ENCODE measurements at regions not wholly inside any gene's neighbourhood (a gene's known extent, or its start where the extent isn't known, plus 50 kb on each side); places are given as distances from the start of the nearest gene placed in this dataset.

- WGBS, 4 donors, result 90 to 93% (median 91%) methylated on average over 3 of the region's 3 CpGs
- H3K27ac ChIP-seq, result no peak overlapping the region
- no peak overlapping the region for H3K4me3 ChIP-seq
- DNase-seq, result no peak
- no peaks in the 10 kb centered on the region for H3K27me3 ChIP-seq
- intact Hi-C loops (cut with DNase I), result no loop called here
- no peaks in the 10 kb centered on the region for H3K4me1 ChIP-seq (replicated peaks in 1 of 2)
- no peaks in the 10 kb centered on the region for H3K36me3 ChIP-seq (replicated peaks in 1 of 2)
- no peaks in the 10 kb centered on the region for H3K9me3 ChIP-seq (replicated peaks in 1 of 3)
- TF ChIP-seq CTCF (IDR thresholded peaks at IDR 0.05) (no peak), POLR2A (IDR thresholded peaks at IDR 0.05) (no peak)
Measured at GRCh38 chr12:70031046-70031445, 206.0 kb downstream of the MYRFL start.

- Histone ChIP-seq H3K4me1 (replicated peaks in 1 of 2) (no peaks in the 10 kb centered on the region), H3K4me3 (no peak overlapping the region), H3K27me3 (no peaks in the 10 kb centered on the region), H3K36me3 (replicated peaks in 1 of 2) (no peaks in the 10 kb centered on the region), H3K27ac (no peak overlapping the region), H3K9me3 (replicated peaks in 1 of 3) (no peaks in the 10 kb centered on the region)
- TF ChIP-seq POLR2A (IDR thresholded peaks at IDR 0.05), result no peak
- no peak for TF ChIP-seq CTCF (IDR thresholded peaks at IDR 0.05)
- intact Hi-C loops (cut with DNase I), result no loop called here
- DNase-seq, result no peak
Measured at GRCh38 chr12:70032076-70032475, 207.0 kb downstream of the MYRFL start.

- Histone ChIP-seq H3K4me1 (replicated peaks in 1 of 2) (no peaks in the 10 kb centered on the region), H3K36me3 (replicated peaks in 1 of 2) (no peaks in the 10 kb centered on the region), H3K9me3 (replicated peaks in 1 of 3) (no peaks in the 10 kb centered on the region), H3K27me3 (no peaks in the 10 kb centered on the region), H3K4me3 (no peak overlapping the region), H3K27ac (no peak overlapping the region)
- no peak for DNase-seq
- no peak for TF ChIP-seq CTCF (IDR thresholded peaks at IDR 0.05)
- TF ChIP-seq POLR2A (IDR thresholded peaks at IDR 0.05), result no peak
- intact Hi-C loops (cut with DNase I), result no loop called here
- 77 to 90% (median 84%) methylated on average over 3 of the region's 3 CpGs for WGBS, 4 donors
Measured at GRCh38 chr12:70033310-70033709, 208.3 kb downstream of the MYRFL start.

- TF ChIP-seq POLR2A (IDR thresholded peaks at IDR 0.05), result no peak
- WGBS, 4 donors, result 52 to 69% (median 56%) methylated on average over 2 of the region's 2 CpGs
- H3K27me3 ChIP-seq, result no peaks in the 10 kb centered on the region
- peaks cover 0 to 17% of the 10 kb centered on the region in 2 donors for H3K4me1 ChIP-seq (replicated peaks in 1 of 2)
- H3K27ac ChIP-seq, result no peak overlapping the region
- H3K4me3 ChIP-seq, result no peak overlapping the region
- DNase-seq, result no peak
- intact Hi-C loops (cut with DNase I), result no loop called here
- H3K36me3 ChIP-seq (replicated peaks in 1 of 2), result no peaks in the 10 kb centered on the region
- H3K9me3 ChIP-seq (replicated peaks in 1 of 3), result no peaks in the 10 kb centered on the region
Measured at GRCh38 chr12:70040141-70040540, 203.1 kb upstream of the CNOT2 start.

- TF ChIP-seq CTCF (IDR thresholded peaks at IDR 0.05), result no peak
- no peak for TF ChIP-seq POLR2A (IDR thresholded peaks at IDR 0.05)
- DNase-seq, result no peak
- H3K27me3 ChIP-seq, result no peaks in the 10 kb centered on the region
- intact Hi-C loops (cut with DNase I), result no loop called here
- H3K4me3 ChIP-seq, result no peak overlapping the region
- peaks cover 5 to 23% of the 10 kb centered on the region in 2 donors for H3K4me1 ChIP-seq (replicated peaks in 1 of 2)
- H3K27ac ChIP-seq, result no peak overlapping the region
- 71 to 83% (median 75%) methylated on average over 6 of the region's 6 CpGs for WGBS, 4 donors
- no peaks in the 10 kb centered on the region for H3K9me3 ChIP-seq (replicated peaks in 1 of 3)
- no peaks in the 10 kb centered on the region for H3K36me3 ChIP-seq (replicated peaks in 1 of 2)
Measured at GRCh38 chr12:70042675-70043074, 200.6 kb upstream of the CNOT2 start.

Data from adrenal gland (tissue), 9 donors.